HepG2 (cell line): ENCODE measurements at regions not wholly inside any gene's neighbourhood (a gene's known extent, or its start where the extent isn't known, plus 50 kb on each side); places are given as distances from the start of the nearest gene placed in this dataset.

Source experiments
- ATAC-seq: fragments of 200-7000 bp; cut with Tn5 transposase; 3 replicates; pipeline ENCODE4 v1.9.1; 2020; ENCODE audit warnings: mild to moderate bottlenecking, moderate library complexity
- BruUV-seq: library from RNA; stranded (reverse); fragments of 400-500 nt; replicated peaks from 2 replicates; lab custom pipeline; 2021; lab: Mats Ljungman, UMichigan
- CTCF ChIA-PET: fragments of 300-600 bp; formaldehyde crosslinking; extraction: SDS; loops from one replicate; lab custom pipeline; 2021; ENCODE audit warnings: low total read pairs, inconsistent platforms, low intra/inter-chr PET ratio; lab: Yijun Ruan, JAX
- POLR2A ChIA-PET: fragments of 350-600 bp; sonication (Branson Sonifier 250); formaldehyde crosslinking; loops from one replicate; lab custom pipeline; 2020; ENCODE audit warnings: antibody characterized with exemption, inconsistent platforms; lab: Yijun Ruan, JAX
- DNase-seq: peaks from one replicate; pipeline ENCODE4 v3.0.0-alpha.2; 2015; ENCODE audit warnings: low spot score
- FAIRE-seq: peaks from 3 replicates; lab custom pipeline; 2011; peaks lifted over from hg19 to GRCh38; lab: Jason Lieb, UNC
- H2AFZ ChIP-seq: one replicate; pipeline ENCODE4 v1.6.1; 2011; ENCODE audit warnings: low read length, inconsistent platforms
- H3K27ac ChIP-seq: fragments of 300-600 bp; 3 replicates; pipeline ENCODE4 v1.8.0; 2011; ENCODE audit warnings: mixed run types, mild to moderate bottlenecking, mixed read lengths, low read length, inconsistent platforms; ENCODE audit not compliant: insufficient read depth; ENCODE audit errors: extremely low read length
- H3K27me3 ChIP-seq, 2 experiments: fragments of 200-600 bp in 1 of 2; 2 replicates in 1 of 2; 3 replicates in 1 of 2; pipeline versions ENCODE4 v1.6.0 to v1.8.0; 2011; ENCODE audit warnings: low read length in 2 of 2, mild to moderate bottlenecking in 2 of 2, moderate library complexity in 2 of 2, inconsistent platforms in 1 of 2; ENCODE audit not compliant: insufficient read depth in 2 of 2, control insufficient read depth in 1 of 2
- H3K36me3 ChIP-seq, 2 experiments: fragments of 200-600 bp in 1 of 2; replicated peaks in 1 of 2; 2 replicates in 1 of 2; 3 replicates in 1 of 2; pipeline versions ENCODE4 v1.5.1 to v1.8.0; 2011; ENCODE audit warnings: low read length in 2 of 2, inconsistent platforms in 1 of 2; ENCODE audit not compliant: insufficient read depth in 2 of 2, control insufficient read depth in 1 of 2
- H3K4me1 ChIP-seq: 2 replicates; pipeline ENCODE4 v1.5.1; 2012; ENCODE audit warnings: low read length, inconsistent platforms; ENCODE audit not compliant: insufficient read depth
- H3K4me2 ChIP-seq: 2 replicates; pipeline ENCODE4 v1.6.0; 2011; ENCODE audit warnings: low read depth, low read length, inconsistent platforms
- H3K4me3 ChIP-seq, 3 experiments: fragments of 200-600 bp in 1 of 3; sonication (generic), shearing (Covaris generic) in 1 of 3; replicated peaks in 1 of 3; 2 replicates each; pipeline ENCODE4 v1.5.1; 2011 to 2016; ENCODE audit warnings: low read length in 3 of 3, inconsistent platforms in 2 of 3, low read depth in 2 of 3, mild to moderate bottlenecking in 2 of 3, control low read depth in 1 of 3, mixed read lengths in 1 of 3; ENCODE audit not compliant: insufficient read depth in 1 of 3
- H3K79me2 ChIP-seq: one replicate; pipeline ENCODE4 v1.6.1; 2011; ENCODE audit warnings: low read length, inconsistent platforms; ENCODE audit not compliant: insufficient read depth
- H3K9ac ChIP-seq: 2 replicates; pipeline ENCODE4 v1.6.0; 2011; ENCODE audit warnings: mild to moderate bottlenecking, low read depth, low read length, inconsistent platforms; ENCODE audit not compliant: insufficient read depth
- H3K9me3 ChIP-seq: 2 replicates; pipeline ENCODE4 v1.5.1; 2012; ENCODE audit warnings: mild to moderate bottlenecking, low read length
- H4K20me1 ChIP-seq: 2 replicates; pipeline ENCODE4 v1.6.0; 2011; ENCODE audit warnings: inconsistent platforms, mild to moderate bottlenecking, low read length, moderate library complexity; ENCODE audit not compliant: insufficient read depth
- FOXK1 ChIP-seq: sonication (generic); formaldehyde crosslinking; IDR thresholded peaks from 2 replicates; pipeline ENCODE4 v1.4.0; 2020; ENCODE audit warnings: low read depth, missing genetic modification reagents, borderline replicate concordance
- KLF11 ChIP-seq: IDR thresholded peaks from 2 replicates; pipeline ENCODE4 v1.6.1; 2016; ENCODE audit warnings: missing compliant biosample characterization
- NFE2L2 ChIP-seq: fragments of 150-350 bp; IDR thresholded peaks from 2 replicates; pipeline ENCODE4 v1.6.1; 2014; ENCODE audit warnings: low read length
- POGK ChIP-seq: sonication (generic); formaldehyde crosslinking; conservative IDR thresholded peaks from 2 replicates; pipeline ENCODE4 v1.8.0; 2022; ENCODE audit warnings: mild to moderate bottlenecking, moderate library complexity, missing genetic modification reagents
- RARA ChIP-seq: IDR thresholded peaks from 2 replicates; pipeline ENCODE4 v1.6.1; 2016; ENCODE audit warnings: missing genetic modification reagents, missing compliant biosample characterization
- SKIL ChIP-seq: sonication (generic); formaldehyde crosslinking; IDR thresholded peaks from 2 replicates; pipeline ENCODE4 v1.8.0; 2022; ENCODE audit warnings: missing genetic modification reagents, mild to moderate bottlenecking, moderate library complexity, borderline replicate concordance
- SOX13 ChIP-seq, 3 experiments: fragments of 450-650 bp in 1 of 3; sonication (generic) in 1 of 3; formaldehyde crosslinking in 1 of 3; IDR thresholded peaks in 2 of 3; conservative IDR thresholded peaks in 1 of 3; 2 replicates each; pipeline versions ENCODE4 v1.5.0 to v1.6.1; 2016 to 2020; ENCODE audit warnings: antibody characterized with exemption in 1 of 3, mild to moderate bottlenecking in 1 of 3, missing compliant biosample characterization in 1 of 3, missing genetic modification reagents in 1 of 3, moderate library complexity in 1 of 3
- STAG1 ChIP-seq: sonication (generic); formaldehyde crosslinking; IDR thresholded peaks from 2 replicates; pipeline ENCODE4 v1.4.0; 2020; ENCODE audit warnings: missing genetic modification reagents
- ZEB1 ChIP-seq: IDR thresholded peaks from 2 replicates; pipeline ENCODE4 v1.6.1; 2012; ENCODE audit warnings: mild to moderate bottlenecking, low read depth, inconsistent platforms; ENCODE audit not compliant: insufficient replicate concordance
- ZNF737 ChIP-seq: sonication (generic); formaldehyde crosslinking; IDR thresholded peaks from 2 replicates; pipeline ENCODE4 v1.5.0; 2020; ENCODE audit warnings: missing genetic modification reagents, mild to moderate bottlenecking, borderline replicate concordance
- ZNF772 ChIP-seq: sonication (generic); formaldehyde crosslinking; IDR thresholded peaks from 2 replicates; pipeline ENCODE4 v1.5.0; 2020; ENCODE audit warnings: mild to moderate bottlenecking, missing genetic modification reagents
- WGBS: methylation state at CpG from one replicate; pipeline ENCODE4 v1.1.6; 2017; ENCODE audit warnings: low lambda C conversion rate; 5-methylcytosine and 5-hydroxymethylcytosine counted together
- in situ Hi-C: cut with HindIII; loops from 2 replicates; pipeline ENCODE4 v1.10.0; 2017; ENCODE audit warnings: low pct_unique_long_range_greater_than_20kb; ENCODE audit not compliant: extremely low pct_ligation_motif_present
- intact Hi-C: fragments of 100-400 bp; cut with micrococcal nuclease; formaldehyde crosslinking; loops from one replicate; pipeline ENCODE4 v1.10.0; 2022; ENCODE audit not compliant: unreplicated experiment
- TF ChIP-seq, protein P1 (sequence below): sonication (generic); formaldehyde crosslinking; IDR thresholded peaks from 2 replicates; pipeline ENCODE4 v1.8.0; 2022; ENCODE audit warnings: mild to moderate bottlenecking, missing genetic modification reagents, moderate library complexity

GRCh38 chr5:109486200-109486804 lies 76.5 kb upstream of the PJA2 start:
- ATAC-seq: no peak
- no peak overlapping the region for H2AFZ ChIP-seq
- TF ChIP-seq KLF11 (no peak), ZNF737 (CRISPR knock-in tag) (no peak), NFE2L2 (no peak)
- TF ChIP-seq, all 625 proteins: peak for 0
- Histone ChIP-seq H3K36me3 (no peaks in the 10 kb centered on the region), H3K4me2 (no peak overlapping the region), H3K27me3 (no peaks in the 10 kb centered on the region), H3K9me3 (no peaks in the 10 kb centered on the region), H3K27ac (no peak overlapping the region), H3K4me3 (no peak overlapping the region), H3K4me1 (peaks cover 41% of the 10 kb centered on the region), H4K20me1 (no peaks in the 10 kb centered on the region), H3K9ac (no peak overlapping the region), H3K79me2 (no peaks in the 10 kb centered on the region)
- in situ Hi-C loops (no loop called here), intact Hi-C loops (loop anchor here (5.0 kb wide), 1 partner anchor 201 kb away; the partner anchor contains the start of gene MAN2A1)
- POLR2A ChIA-PET: no interaction called here
- no peak for FAIRE-seq
- no peak for DNase-seq
- CTCF ChIA-PET: no interaction called here
- BruUV-seq: no TSS peak
- WGBS: 86% methylated on average over 9 of the region's 10 CpGs

- FAIRE-seq (peak; percentile 96), DNase-seq (peak; percentile 92), ATAC-seq (peak; percentile 97)
- BruUV-seq: no TSS peak
- H3K9ac ChIP-seq: no peak overlapping the region
- WGBS: 0% methylated on average over 8 of the region's 8 CpGs
- no peak overlapping the region for H2AFZ ChIP-seq
- H3K27ac ChIP-seq: peak overlapping the region; percentile 12
- POLR2A ChIA-PET: interaction anchor here (1.0 kb wide), 1 partner anchor 54 kb away, joined by 3 read pairs; no protein-coding TSS in a partner anchor
- peaks cover 41% of the 10 kb centered on the region for H3K4me1 ChIP-seq
- H4K20me1 ChIP-seq: no peaks in the 10 kb centered on the region
- H3K27me3 ChIP-seq: no peaks in the 10 kb centered on the region
- H3K9me3 ChIP-seq: no peaks in the 10 kb centered on the region
- peak overlapping the region in 2 of 3 experiments; percentile 4 to 20; a peak in 2 of 6 replicates for H3K4me3 ChIP-seq
- CTCF ChIA-PET: no interaction called here
- in situ Hi-C loops (no loop called here), intact Hi-C loops (loop anchor here (5.0 kb wide), 1 partner anchor 202 kb away; the partner anchor contains the start of gene MAN2A1)
- H3K36me3 ChIP-seq: no peaks in the 10 kb centered on the region
- peak overlapping the region; percentile 54 for H3K4me2 ChIP-seq
- no peaks in the 10 kb centered on the region for H3K79me2 ChIP-seq
- peak; percentile 81; the same call in 1 of the 2 replicates for TF ChIP-seq FOXK1
- TF ChIP-seq, protein P1, sequence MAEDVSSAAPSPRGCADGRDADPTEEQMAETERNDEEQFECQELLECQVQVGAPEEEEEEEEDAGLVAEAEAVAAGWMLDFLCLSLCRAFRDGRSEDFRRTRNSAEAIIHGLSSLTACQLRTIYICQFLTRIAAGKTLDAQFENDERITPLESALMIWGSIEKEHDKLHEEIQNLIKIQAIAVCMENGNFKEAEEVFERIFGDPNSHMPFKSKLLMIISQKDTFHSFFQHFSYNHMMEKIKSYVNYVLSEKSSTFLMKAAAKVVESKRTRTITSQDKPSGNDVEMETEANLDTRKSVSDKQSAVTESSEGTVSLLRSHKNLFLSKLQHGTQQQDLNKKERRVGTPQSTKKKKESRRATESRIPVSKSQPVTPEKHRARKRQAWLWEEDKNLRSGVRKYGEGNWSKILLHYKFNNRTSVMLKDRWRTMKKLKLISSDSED (CRISPR knock-in tag): no peak
- TF ChIP-seq SKIL (CRISPR knock-in tag): peak; percentile 56; the same call in 1 of the 2 replicates
- TF ChIP-seq STAG1 (CRISPR knock-in tag): peak; percentile 28; the same call in 1 of the 2 replicates
- TF ChIP-seq POGK (CRISPR knock-in tag): 0 out of 2 replicates have a peak, but pooled peaks have one; percentile 53
- TF ChIP-seq SOX13 (IDR thresholded peaks at IDR 0.05): no peak
- peak in 1 of 2 experiments; percentile 84; a peak in 2 of 4 replicates for TF ChIP-seq SOX13 (CRISPR knock-in tag; conservative IDR thresholded peaks at IDR 0.05 in 1 of 2, IDR thresholded peaks at IDR 0.05 in 1 of 2)
- TF ChIP-seq ZEB1: peak; percentile 30
- TF ChIP-seq ZNF772: peak; percentile 83
- peak; percentile 88 for TF ChIP-seq RARA (CRISPR knock-in tag)
Observed at GRCh38 chr5:109485030-109485429, 75.3 kb upstream of the PJA2 start.
